ENCODE measurements at regions not wholly inside any gene's neighbourhood (a gene's known extent, or its start where the extent isn't known, plus 50 kb on each side); places are given as distances from the start of the nearest gene placed in this dataset.

DNA sequence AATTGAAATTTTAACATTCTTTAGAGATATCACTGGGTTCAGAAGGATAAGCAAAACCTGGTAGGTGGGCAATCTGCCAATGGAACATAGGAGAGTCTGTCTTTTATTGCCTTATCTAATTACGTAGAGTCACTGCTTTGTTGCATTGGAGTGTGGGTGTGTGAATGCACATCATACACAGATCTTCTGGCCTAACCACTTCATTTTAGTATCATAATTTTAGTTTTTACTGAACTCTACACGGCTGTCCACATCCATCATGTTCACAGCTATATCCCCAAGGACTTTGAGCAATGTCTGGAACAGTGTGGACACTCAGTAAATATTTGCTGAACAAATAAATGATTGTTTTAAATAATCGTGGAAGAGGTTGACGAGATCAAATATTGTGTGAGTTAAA, 104.6 kb upstream of the AKIRIN2 start:
- H3K4me3 ChIP-seq (ENCODE audit: low read length) = no peak overlapping the region
- no peaks in the 10 kb centered on the region for H3K9me3 ChIP-seq (ENCODE audit: control insufficient read depth, low read length)
- intact Hi-C loops (cut with DNase I) = no loop called here
- H3K27ac ChIP-seq (ENCODE audit: low read length) = no peak overlapping the region
- peak; percentile 73 to 89 for ATAC-seq
- WGBS = 41% methylated on average over 4 of the region's 4 CpGs
- H3K4me1 ChIP-seq (ENCODE audit: control insufficient read depth, insufficient read depth, low read length) = peaks cover 2% of the 10 kb centered on the region
- no peak for DNase-seq
- no peaks in the 10 kb centered on the region for H3K27me3 ChIP-seq (ENCODE audit: control insufficient read depth, insufficient read depth)

DNA sequence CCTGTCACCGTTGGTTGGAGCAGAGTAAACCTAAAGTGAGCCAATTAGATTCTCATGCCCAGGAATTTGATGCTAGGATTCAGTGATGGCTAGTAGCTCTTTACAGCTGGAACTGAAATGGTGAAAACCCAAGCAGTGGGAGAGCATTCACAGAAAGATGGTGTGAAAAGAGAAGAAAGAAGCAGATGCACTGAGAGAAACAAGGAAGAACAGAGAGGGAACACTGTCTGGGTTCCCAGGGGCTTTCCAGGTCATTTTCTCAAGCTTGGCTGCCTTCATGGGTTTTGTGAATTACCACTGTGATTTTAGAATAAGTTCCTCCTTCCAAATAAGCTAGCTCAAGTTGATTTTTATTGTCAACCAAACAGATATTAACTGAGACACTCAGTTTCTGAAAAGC, 104.1 kb upstream of the AKIRIN2 start:
- ATAC-seq (no peak), DNase-seq (no peak)
- Histone ChIP-seq H3K9me3 (ENCODE audit: control insufficient read depth, low read length) (no peaks in the 10 kb centered on the region), H3K27ac (ENCODE audit: low read length) (no peak overlapping the region), H3K4me3 (ENCODE audit: low read length) (no peak overlapping the region), H3K27me3 (ENCODE audit: control insufficient read depth, insufficient read depth) (no peaks in the 10 kb centered on the region), H3K4me1 (ENCODE audit: control insufficient read depth, insufficient read depth, low read length) (peaks cover 2% of the 10 kb centered on the region)
- intact Hi-C loops (cut with DNase I) = no loop called here
- WGBS = 57% methylated on average over 1 of the region's 1 CpG

DNA sequence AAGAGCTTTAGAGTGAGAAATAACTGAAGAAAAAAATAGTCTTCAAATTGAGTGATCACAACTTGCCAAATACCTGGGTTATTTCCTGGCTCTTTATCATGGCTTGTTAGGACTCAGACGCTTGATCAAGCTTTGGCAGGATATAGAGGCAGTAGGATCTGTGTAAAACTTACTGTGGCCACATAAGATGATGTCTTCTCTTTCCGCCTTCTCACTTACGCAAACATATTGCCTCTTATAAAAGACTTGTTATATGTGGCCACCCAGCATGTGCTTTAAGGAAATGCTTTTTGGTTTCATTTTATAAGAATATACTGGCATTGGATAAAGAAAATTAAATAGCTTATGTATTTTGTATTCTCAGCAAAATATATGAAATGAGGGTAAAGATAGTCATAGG, 101.8 kb upstream of the AKIRIN2 start:
- Histone ChIP-seq H3K4me3 (ENCODE audit: low read length) (no peak overlapping the region), H3K27ac (ENCODE audit: low read length) (no peak overlapping the region), H3K27me3 (ENCODE audit: control insufficient read depth, insufficient read depth) (no peaks in the 10 kb centered on the region), H3K9me3 (ENCODE audit: control insufficient read depth, low read length) (no peaks in the 10 kb centered on the region), H3K4me1 (ENCODE audit: control insufficient read depth, insufficient read depth, low read length) (peaks cover 2% of the 10 kb centered on the region)
- DNase-seq (no peak), ATAC-seq (no peak)
- intact Hi-C loops (cut with DNase I) = no loop called here
- WGBS = 78% methylated on average over 3 of the region's 3 CpGs

DNA sequence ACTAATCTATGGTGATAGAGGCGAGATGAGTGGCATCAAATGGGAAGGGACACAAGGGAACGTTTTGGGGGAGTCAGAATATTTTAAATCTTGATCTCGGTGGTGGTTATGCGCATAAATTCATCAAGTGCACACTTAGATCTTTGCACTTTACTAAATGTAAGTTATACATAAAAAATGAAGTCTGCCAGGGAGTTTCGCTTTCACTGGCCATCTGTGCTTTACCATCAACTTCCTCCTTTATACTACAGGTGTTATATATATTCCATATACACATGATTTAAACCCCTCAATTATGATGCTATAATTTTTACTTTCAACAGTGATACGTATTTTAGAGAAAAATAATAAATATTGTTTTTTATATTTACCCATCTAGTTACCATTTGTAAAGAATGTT, 97.6 kb upstream of the AKIRIN2 start:
- Histone ChIP-seq H3K9me3 (ENCODE audit: control insufficient read depth, low read length) (no peaks in the 10 kb centered on the region), H3K27me3 (ENCODE audit: control insufficient read depth, insufficient read depth) (no peaks in the 10 kb centered on the region), H3K27ac (ENCODE audit: low read length) (no peak overlapping the region), H3K4me3 (ENCODE audit: low read length) (no peak overlapping the region), H3K4me1 (ENCODE audit: control insufficient read depth, insufficient read depth, low read length) (no peaks in the 10 kb centered on the region)
- no peak for ATAC-seq
- 78% methylated on average over 6 of the region's 6 CpGs for WGBS
- intact Hi-C loops (cut with DNase I) = no loop called here
- DNase-seq = no peak

DNA sequence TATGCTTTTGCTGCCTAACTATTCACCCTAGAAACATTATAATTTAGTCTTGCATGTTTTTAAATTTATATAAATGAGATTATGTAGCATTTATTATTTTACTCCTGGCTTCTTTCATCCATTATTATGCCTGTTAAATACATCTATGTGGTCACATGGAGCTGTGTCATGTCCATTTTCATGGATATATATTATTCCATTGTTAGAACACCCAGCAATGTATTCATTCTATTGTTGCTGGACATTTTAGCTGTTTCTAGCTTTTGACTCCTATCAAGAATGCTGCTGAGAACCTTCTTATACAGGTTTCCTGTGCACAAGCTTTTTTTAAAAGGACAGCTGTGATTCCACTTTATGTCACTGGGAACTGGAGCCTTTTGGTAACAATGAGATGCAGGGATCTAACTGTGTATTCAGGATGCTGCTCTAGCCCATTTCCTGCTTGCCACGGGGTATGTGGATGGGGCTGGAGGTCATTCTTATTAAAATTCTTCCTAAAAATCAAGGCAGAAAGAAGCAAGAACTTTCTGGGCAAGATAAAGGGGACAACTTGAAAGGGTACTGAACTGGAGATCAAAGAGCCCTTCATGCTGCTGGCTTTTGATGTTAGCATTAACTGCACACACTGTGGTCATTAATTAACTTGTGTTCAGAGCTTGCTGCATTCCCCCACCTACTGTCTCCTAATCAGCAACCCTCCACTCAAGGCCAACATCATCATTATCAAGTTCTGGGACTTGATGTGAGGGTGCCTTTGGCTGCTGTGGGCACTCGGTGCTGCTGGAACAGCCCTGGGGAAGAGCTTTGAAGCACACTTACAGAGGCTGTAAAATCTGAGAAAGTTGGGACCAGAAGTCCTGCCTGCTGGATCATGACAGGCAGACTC, 96.6 kb upstream of the AKIRIN2 start:
- no peak overlapping the region for H3K27ac ChIP-seq (ENCODE audit: low read length)
- DNase-seq (no peak), ATAC-seq (no peak)
- no peaks in the 10 kb centered on the region for H3K4me1 ChIP-seq (ENCODE audit: control insufficient read depth, insufficient read depth, low read length)
- intact Hi-C loops (cut with DNase I) = no loop called here
- H3K27me3 ChIP-seq (ENCODE audit: control insufficient read depth, insufficient read depth) = no peaks in the 10 kb centered on the region
- no peak overlapping the region for H3K4me3 ChIP-seq (ENCODE audit: low read length)
- H3K9me3 ChIP-seq (ENCODE audit: control insufficient read depth, low read length) = no peaks in the 10 kb centered on the region
- WGBS = 24% methylated on average over 2 of the region's 2 CpGs

DNA sequence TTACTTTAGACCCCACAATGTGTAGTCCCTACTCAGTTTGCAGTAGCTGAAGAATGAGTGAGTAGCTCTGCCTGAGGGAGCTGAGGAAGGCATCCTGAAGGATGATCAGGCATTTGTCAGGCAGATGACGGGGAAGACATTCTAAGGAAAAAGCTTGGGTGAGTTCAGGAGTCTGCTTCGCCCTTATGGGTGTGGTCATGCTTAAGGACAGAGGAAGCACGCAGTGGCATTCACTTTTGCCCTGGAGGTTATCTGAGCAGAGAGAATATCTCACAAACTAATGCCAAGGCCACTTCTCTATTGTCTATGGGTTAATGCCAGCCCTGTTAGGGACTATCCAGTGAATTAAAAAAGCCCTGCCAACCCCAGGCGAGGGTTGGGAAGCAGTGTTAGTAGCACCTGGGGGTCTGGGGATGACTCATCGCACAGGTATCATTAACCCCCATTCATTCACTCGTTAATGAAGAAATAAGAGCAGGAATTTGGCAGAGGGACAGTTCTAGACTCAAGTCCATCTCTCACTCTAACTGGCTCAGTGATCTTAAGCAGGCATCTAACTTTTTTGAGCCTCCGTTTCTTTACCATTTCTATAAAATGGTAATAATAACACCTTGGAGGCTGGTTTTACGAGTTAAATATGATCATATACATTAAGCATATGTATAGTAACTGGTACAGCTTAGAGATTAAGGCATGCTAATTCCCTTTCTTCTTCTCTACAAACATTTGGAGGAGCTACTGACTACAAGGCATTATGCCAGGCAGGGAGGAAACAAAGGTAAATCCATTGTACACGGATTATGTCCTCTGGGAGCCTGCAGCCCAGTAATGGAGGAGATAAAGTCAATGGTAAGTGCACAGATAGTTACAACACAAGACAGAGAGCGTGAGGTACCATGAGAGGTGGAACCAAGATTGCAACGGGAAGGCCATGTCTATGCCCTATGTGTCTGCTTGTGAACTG, 93.2 kb upstream of the AKIRIN2 start:
- no peak overlapping the region for H3K27ac ChIP-seq (ENCODE audit: low read length)
- intact Hi-C loops (cut with DNase I) = no loop called here
- DNase-seq (no peak), ATAC-seq (no peak)
- H3K4me3 ChIP-seq (ENCODE audit: low read length) = no peak overlapping the region
- H3K9me3 ChIP-seq (ENCODE audit: control insufficient read depth, low read length) = no peaks in the 10 kb centered on the region
- H3K4me1 ChIP-seq (ENCODE audit: control insufficient read depth, insufficient read depth, low read length) = no peaks in the 10 kb centered on the region
- WGBS = 75% methylated on average over 11 of the region's 11 CpGs
- no peaks in the 10 kb centered on the region for H3K27me3 ChIP-seq (ENCODE audit: control insufficient read depth, insufficient read depth)

DNA sequence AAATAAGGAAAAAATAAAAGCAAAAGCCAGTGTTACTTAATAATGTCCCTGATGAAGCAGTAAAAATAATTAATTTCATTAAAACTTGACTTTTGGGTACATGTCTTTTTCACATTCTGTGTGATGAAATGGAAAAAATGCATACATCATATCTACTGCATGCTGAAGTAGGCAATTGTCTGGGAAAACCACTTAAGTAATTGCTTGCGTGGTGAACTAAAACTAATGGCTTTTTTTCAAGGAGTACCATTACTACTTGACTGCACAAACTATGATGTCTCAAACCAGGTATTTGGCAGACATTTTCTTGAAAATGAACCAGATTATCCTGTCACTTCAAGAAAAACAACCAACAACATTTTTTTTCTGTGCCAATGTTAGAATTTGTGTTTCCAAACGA, 91.3 kb upstream of the AKIRIN2 start:
- no peak for ATAC-seq
- Histone ChIP-seq H3K4me1 (ENCODE audit: control insufficient read depth, insufficient read depth, low read length) (no peaks in the 10 kb centered on the region), H3K4me3 (ENCODE audit: low read length) (no peak overlapping the region), H3K27ac (ENCODE audit: low read length) (no peak overlapping the region), H3K27me3 (ENCODE audit: control insufficient read depth, insufficient read depth) (no peaks in the 10 kb centered on the region), H3K9me3 (ENCODE audit: control insufficient read depth, low read length) (no peaks in the 10 kb centered on the region)
- intact Hi-C loops (cut with DNase I) = no loop called here
- no peak for DNase-seq
- WGBS = 82% methylated on average over 2 of the region's 2 CpGs

DNA sequence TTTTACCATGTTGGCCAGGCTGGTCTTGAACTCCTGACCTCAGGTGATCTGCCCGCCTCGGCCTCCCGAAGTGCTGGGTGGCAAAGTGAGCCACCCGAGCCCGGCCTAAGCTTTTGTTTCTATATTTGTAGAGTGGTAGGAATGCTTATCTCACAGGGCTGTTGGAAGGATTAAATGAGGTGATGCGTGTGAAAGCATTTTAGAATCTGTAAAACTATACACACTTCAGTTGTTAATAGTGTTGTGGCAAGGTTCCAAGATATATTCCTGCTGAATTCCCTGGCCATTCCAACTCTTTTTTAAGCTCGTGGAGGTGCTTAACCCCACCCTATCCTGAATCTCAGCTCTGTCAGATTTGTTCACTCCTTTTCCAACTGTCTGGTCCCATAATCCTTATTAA, 89.9 kb upstream of the AKIRIN2 start:
- no peaks in the 10 kb centered on the region for H3K4me1 ChIP-seq (ENCODE audit: control insufficient read depth, insufficient read depth, low read length)
- WGBS = 49% methylated on average over 7 of the region's 7 CpGs
- H3K27me3 ChIP-seq (ENCODE audit: control insufficient read depth, insufficient read depth) = no peaks in the 10 kb centered on the region
- H3K4me3 ChIP-seq (ENCODE audit: low read length) = no peak overlapping the region
- intact Hi-C loops (cut with DNase I) = no loop called here
- no peak for DNase-seq
- no peak overlapping the region for H3K27ac ChIP-seq (ENCODE audit: low read length)
- ATAC-seq = no peak
- no peaks in the 10 kb centered on the region for H3K9me3 ChIP-seq (ENCODE audit: control insufficient read depth, low read length)

DNA sequence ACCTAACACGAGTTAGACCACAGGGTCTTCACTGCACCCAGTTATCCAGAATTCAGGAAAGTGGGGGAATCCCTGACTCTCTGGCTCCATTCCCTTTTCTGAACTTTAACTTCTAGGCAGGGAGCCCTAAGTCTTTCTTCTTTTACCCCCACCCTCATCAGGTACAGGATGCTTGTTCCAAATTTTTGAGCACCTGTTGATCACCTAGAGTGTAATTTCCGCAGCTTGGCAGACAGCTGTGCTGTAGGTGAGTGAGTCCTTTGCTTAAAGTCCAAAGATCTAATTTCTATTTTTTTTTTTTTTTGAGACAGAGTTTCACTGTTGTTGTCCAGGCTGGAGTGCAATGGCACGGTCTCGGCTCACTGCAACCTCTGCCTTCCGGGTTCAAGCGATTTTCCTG, 89.5 kb upstream of the AKIRIN2 start:
- intact Hi-C loops (cut with DNase I) = no loop called here
- ATAC-seq = no peak
- Histone ChIP-seq H3K27ac (ENCODE audit: low read length) (no peak overlapping the region), H3K4me1 (ENCODE audit: control insufficient read depth, insufficient read depth, low read length) (no peaks in the 10 kb centered on the region), H3K4me3 (ENCODE audit: low read length) (no peak overlapping the region), H3K9me3 (ENCODE audit: control insufficient read depth, low read length) (no peaks in the 10 kb centered on the region), H3K27me3 (ENCODE audit: control insufficient read depth, insufficient read depth) (no peaks in the 10 kb centered on the region)
- DNase-seq = no peak
- 87% methylated on average over 6 of the region's 6 CpGs for WGBS

DNA sequence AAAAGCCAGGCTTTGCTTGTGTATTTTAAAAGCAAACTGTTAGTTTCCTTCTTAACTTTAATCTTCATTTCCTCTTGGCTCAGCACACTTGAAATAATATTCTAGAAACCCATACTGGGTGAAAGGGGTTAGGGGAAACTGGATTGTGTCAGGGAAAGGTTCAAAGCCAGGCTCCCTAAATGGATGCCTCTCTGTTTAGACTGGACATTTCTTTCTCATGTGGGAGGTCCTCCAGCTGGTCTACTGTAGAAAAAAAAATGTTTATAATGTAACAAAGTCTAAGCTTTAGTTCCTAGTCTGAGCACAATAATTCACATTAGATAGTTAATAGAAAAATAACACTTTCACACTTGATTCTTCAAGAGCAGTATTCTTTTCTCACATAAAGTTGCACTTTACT, 89.0 kb upstream of the AKIRIN2 start:
- intact Hi-C loops (cut with DNase I) = no loop called here
- Histone ChIP-seq H3K4me3 (ENCODE audit: low read length) (no peak overlapping the region), H3K27me3 (ENCODE audit: control insufficient read depth, insufficient read depth) (no peaks in the 10 kb centered on the region), H3K27ac (ENCODE audit: low read length) (no peak overlapping the region), H3K4me1 (ENCODE audit: control insufficient read depth, insufficient read depth, low read length) (no peaks in the 10 kb centered on the region), H3K9me3 (ENCODE audit: control insufficient read depth, low read length) (no peaks in the 10 kb centered on the region)
- ATAC-seq (peak in 1 of 2 donors; percentile 31), DNase-seq (no peak)

DNA sequence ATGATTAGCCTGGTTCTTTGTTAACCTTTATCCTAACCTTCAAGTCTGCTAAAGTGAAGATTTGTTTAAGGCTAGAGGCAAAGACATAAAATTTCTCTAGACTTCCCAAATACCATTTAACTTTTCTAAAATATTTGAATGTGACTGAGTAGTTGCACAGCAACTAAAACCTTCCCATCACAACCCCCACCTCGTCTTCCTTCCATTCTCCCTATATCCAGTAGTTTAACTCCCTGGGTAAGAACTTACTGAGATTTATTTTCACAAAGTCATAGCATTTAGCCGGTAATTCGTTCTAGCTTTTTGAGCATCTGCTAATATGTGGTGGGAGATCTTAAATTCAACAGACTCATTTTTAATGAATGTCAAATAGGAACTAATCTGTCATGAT, 87.9 kb upstream of the AKIRIN2 start:
- WGBS = 77% methylated on average over 3 of the region's 3 CpGs
- intact Hi-C loops (cut with DNase I) = no loop called here
- H3K27me3 ChIP-seq (ENCODE audit: control insufficient read depth, insufficient read depth) = no peaks in the 10 kb centered on the region

More for the DNA sequence above, 87.9 kb upstream of the AKIRIN2 start:
- H3K4me3 ChIP-seq (ENCODE audit: low read length) = no peak overlapping the region
- H3K4me1 ChIP-seq (ENCODE audit: control insufficient read depth, insufficient read depth, low read length) = no peaks in the 10 kb centered on the region
- no peaks in the 10 kb centered on the region for H3K9me3 ChIP-seq (ENCODE audit: control insufficient read depth, low read length)
- H3K27ac ChIP-seq (ENCODE audit: low read length) = no peak overlapping the region
- no peak for DNase-seq
- ATAC-seq = no peak
